Ascending aorta (tissue), 2 donors: ENCODE measurements at regions not wholly inside any gene's neighbourhood (a gene's known extent, or its start where the extent isn't known, plus 50 kb on each side); places are given as distances from the start of the nearest gene placed in this dataset.

Source experiments
- DNase-seq, 2 donors: peaks; one replicate each; pipeline ENCODE4 v3.0.0-alpha.2; 2019; ENCODE audit warnings: low spot score in 2 of 2
- H3K27ac ChIP-seq, 2 donors: fragments of 200-600 bp; sonication (generic); one replicate each; pipeline ENCODE4 v1.5.1; 2016 to 2017; ENCODE audit warnings: mild to moderate bottlenecking in 1 of 2
- H3K27me3 ChIP-seq: fragments of 200-600 bp; sonication (generic); one replicate; pipeline ENCODE4 v1.5.1; 2017
- H3K36me3 ChIP-seq, 2 donors: fragments of 200-600 bp; sonication (generic); one replicate each; pipeline ENCODE4 v1.5.1; 2016
- H3K4me1 ChIP-seq, 2 donors: fragments of 200-600 bp; sonication (generic); one replicate each; pipeline ENCODE4 v1.5.1; 2016 to 2017; ENCODE audit warnings: mild to moderate bottlenecking in 1 of 2
- H3K4me3 ChIP-seq, 2 donors: fragments of 200-600 bp; sonication (generic); one replicate each; pipeline ENCODE4 v1.5.1; 2016 to 2017; ENCODE audit warnings: mild to moderate bottlenecking in 1 of 2
- H3K9me3 ChIP-seq, 2 donors: fragments of 200-600 bp; sonication (generic); one replicate each; pipeline ENCODE4 v1.5.1; 2016
- CTCF ChIP-seq, 3 experiments: fragments of 200-600 bp in 2 of 3; fragments of 450-650 bp in 1 of 3; sonication (generic) in 2 of 3; IDR thresholded peaks; one replicate each; pipeline ENCODE4 v1.5.1; 2016 to 2019; ENCODE audit warnings: antibody characterized with exemption in 3 of 3, mild to moderate bottlenecking in 1 of 3, moderate library complexity in 1 of 3
- intact Hi-C: fragments of 100-400 bp; cut with DNase I; formaldehyde crosslinking; loops from one replicate; pipeline ENCODE4 v1.15.1; 2023

GRCh38 chr4:109359040-109359646 lies 56.7 kb upstream of the COL25A1 start:
- Histone ChIP-seq H3K4me1 (no peaks in the 10 kb centered on the region), H3K27ac (peak overlapping the region in 1 of 2 donors; percentile 7), H3K27me3 (no peaks in the 10 kb centered on the region), H3K9me3 (no peaks in the 10 kb centered on the region), H3K36me3 (no peaks in the 10 kb centered on the region), H3K4me3 (no peak overlapping the region)
- no peak for TF ChIP-seq CTCF (IDR thresholded peaks at IDR 0.05)
- DNase-seq: no peak
- intact Hi-C loops: no loop called here

- TF ChIP-seq CTCF (IDR thresholded peaks at IDR 0.05): no peak
- intact Hi-C loops: no loop called here
- Histone ChIP-seq H3K36me3 (no peaks in the 10 kb centered on the region), H3K27me3 (no peaks in the 10 kb centered on the region), H3K4me1 (no peaks in the 10 kb centered on the region), H3K27ac (no peak overlapping the region), H3K4me3 (no peak overlapping the region), H3K9me3 (no peaks in the 10 kb centered on the region)
- DNase-seq: no peak
Measured at GRCh38 chr4:109355835-109356234, 53.4 kb upstream of the COL25A1 start.

- intact Hi-C loops: no loop called here
- H3K27ac ChIP-seq: no peak overlapping the region
- TF ChIP-seq CTCF (IDR thresholded peaks at IDR 0.05): no peak
- DNase-seq: no peak
- H3K27me3 ChIP-seq: no peaks in the 10 kb centered on the region
- H3K9me3 ChIP-seq: no peaks in the 10 kb centered on the region
- no peaks in the 10 kb centered on the region for H3K36me3 ChIP-seq
- no peak overlapping the region for H3K4me3 ChIP-seq
- no peaks in the 10 kb centered on the region for H3K4me1 ChIP-seq
Measured at GRCh38 chr4:109352941-109353340, 50.5 kb upstream of the COL25A1 start.
